Loucy (cell line): ENCODE measurements at regions not wholly inside any gene's neighbourhood (a gene's known extent, or its start where the extent isn't known, plus 50 kb on each side); places are given as distances from the start of the nearest gene placed in this dataset.

Experiments used
- EZH2phosphoT487 ChIP-seq: fragments of 200-600 bp; IDR thresholded peaks from 2 replicates; pipeline ENCODE4 v1.6.1; 2018; ENCODE audit warnings: antibody characterized with exemption, mild to moderate bottlenecking, moderate library complexity, borderline replicate concordance
- TF ChIP-seq, protein P1 (sequence below): fragments of 200-600 bp; sonication (generic); conservative IDR thresholded peaks from 2 replicates; pipeline ENCODE4 v1.5.1; 2014; ENCODE audit warnings: mild to moderate bottlenecking, antibody characterized with exemption, low read length

DNA sequence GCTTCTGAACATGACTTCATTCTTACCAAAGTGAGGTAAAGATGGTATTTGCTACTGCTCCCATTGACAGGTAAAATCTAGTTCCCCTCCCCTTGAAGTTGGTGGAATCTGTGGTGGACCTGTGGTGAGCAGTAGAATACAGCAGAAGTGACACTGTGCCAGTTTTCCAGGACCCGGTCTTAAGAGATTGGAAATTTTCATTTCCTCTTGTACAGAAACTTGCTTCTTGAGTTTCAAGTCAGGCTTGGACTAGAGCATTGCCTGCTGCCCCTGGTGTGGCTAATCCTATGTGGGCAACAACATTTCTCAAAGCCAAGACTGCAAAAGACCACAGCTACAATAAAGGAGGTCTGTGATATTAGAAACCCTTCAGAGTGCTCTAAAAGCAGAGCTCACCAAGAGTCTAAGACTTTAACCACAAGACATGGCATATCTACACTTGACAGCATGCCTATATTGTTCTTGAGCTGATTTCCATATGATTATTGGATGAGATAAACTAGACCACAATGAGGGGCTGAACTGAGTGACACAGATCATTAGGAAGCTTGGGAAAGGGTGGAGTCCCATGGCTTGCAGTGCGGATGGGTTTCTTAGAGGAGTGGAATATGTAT is 458.1 kb downstream of the BCL11A start:
- TF ChIP-seq, protein P1, sequence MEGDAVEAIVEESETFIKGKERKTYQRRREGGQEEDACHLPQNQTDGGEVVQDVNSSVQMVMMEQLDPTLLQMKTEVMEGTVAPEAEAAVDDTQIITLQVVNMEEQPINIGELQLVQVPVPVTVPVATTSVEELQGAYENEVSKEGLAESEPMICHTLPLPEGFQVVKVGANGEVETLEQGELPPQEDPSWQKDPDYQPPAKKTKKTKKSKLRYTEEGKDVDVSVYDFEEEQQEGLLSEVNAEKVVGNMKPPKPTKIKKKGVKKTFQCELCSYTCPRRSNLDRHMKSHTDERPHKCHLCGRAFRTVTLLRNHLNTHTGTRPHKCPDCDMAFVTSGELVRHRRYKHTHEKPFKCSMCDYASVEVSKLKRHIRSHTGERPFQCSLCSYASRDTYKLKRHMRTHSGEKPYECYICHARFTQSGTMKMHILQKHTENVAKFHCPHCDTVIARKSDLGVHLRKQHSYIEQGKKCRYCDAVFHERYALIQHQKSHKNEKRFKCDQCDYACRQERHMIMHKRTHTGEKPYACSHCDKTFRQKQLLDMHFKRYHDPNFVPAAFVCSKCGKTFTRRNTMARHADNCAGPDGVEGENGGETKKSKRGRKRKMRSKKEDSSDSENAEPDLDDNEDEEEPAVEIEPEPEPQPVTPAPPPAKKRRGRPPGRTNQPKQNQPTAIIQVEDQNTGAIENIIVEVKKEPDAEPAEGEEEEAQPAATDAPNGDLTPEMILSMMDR: no peak
- no peak for TF ChIP-seq EZH2phosphoT487
